Endodermal cell (in vitro differentiated cells): ENCODE measurements at regions not wholly inside any gene's neighbourhood (a gene's known extent, or its start where the extent isn't known, plus 50 kb on each side); places are given as distances from the start of the nearest gene placed in this dataset.

ENCODE experiments used
- DNase-seq: peaks from one replicate; pipeline ENCODE4 v3.0.0-alpha.2; 2017
- H3K27ac ChIP-seq: 2 replicates; pipeline ENCODE4 v1.5.1; 2013; ENCODE audit warnings: mild to moderate bottlenecking, low read depth, low read length, moderate library complexity
- H3K27me3 ChIP-seq: 2 replicates; pipeline ENCODE4 v1.6.1; 2013; ENCODE audit warnings: mild to moderate bottlenecking, low read length, moderate library complexity; ENCODE audit not compliant: insufficient read depth, control insufficient read depth, poor library complexity, severe bottlenecking
- H3K36me3 ChIP-seq: 2 replicates; pipeline ENCODE4 v1.7.0; 2013; ENCODE audit warnings: mild to moderate bottlenecking, low read length, moderate library complexity; ENCODE audit not compliant: control insufficient read depth, insufficient read depth
- H3K4me1 ChIP-seq: one replicate; pipeline ENCODE4 v1.7.0; 2013; ENCODE audit warnings: low read length; ENCODE audit not compliant: control insufficient read depth, insufficient read depth
- H3K4me3 ChIP-seq: 2 replicates; pipeline ENCODE4 v1.5.1; 2013; ENCODE audit warnings: mild to moderate bottlenecking, low read length, moderate library complexity
- H3K9ac ChIP-seq: 2 replicates; pipeline ENCODE4 v1.6.1; 2013; ENCODE audit warnings: mild to moderate bottlenecking, low read length, moderate library complexity; ENCODE audit not compliant: poor library complexity, severe bottlenecking; ENCODE audit errors: extremely low read depth
- H3K9me3 ChIP-seq: 2 replicates; pipeline ENCODE4 v1.6.1; 2013; ENCODE audit warnings: mild to moderate bottlenecking, low read length, moderate library complexity; ENCODE audit not compliant: control insufficient read depth
- H3K27ac Mint-ChIP-seq: 2 replicates; pipeline ENCODE4 v1.8.0; 2020; ENCODE audit warnings: mixed read lengths
- H3K27me3 Mint-ChIP-seq: 2 replicates; pipeline ENCODE4 v1.8.0; 2021; ENCODE audit warnings: mild to moderate bottlenecking, mixed read lengths; ENCODE audit not compliant: insufficient read depth
- H3K36me3 Mint-ChIP-seq: 2 replicates; pipeline ENCODE4 v1.8.0; 2020; ENCODE audit warnings: low read depth, mixed read lengths
- H3K4me1 Mint-ChIP-seq: 2 replicates; pipeline ENCODE4 v1.8.0; 2020; ENCODE audit warnings: mixed read lengths
- H3K4me3 Mint-ChIP-seq: 2 replicates; pipeline ENCODE4 v1.8.0; 2020; ENCODE audit warnings: mild to moderate bottlenecking, moderate library complexity, mixed read lengths
- H3K9me3 Mint-ChIP-seq: 2 replicates; pipeline ENCODE4 v1.8.0; 2020; ENCODE audit warnings: mild to moderate bottlenecking, mixed read lengths
- WGBS, 2 experiments: methylation state at CpG; one replicate each; pipeline versions ENCODE4 v1.1.5 to v1.1.7; 2013; ENCODE audit warnings: missing lambda C conversion rate in 2 of 2, mixed read lengths in 1 of 2; ENCODE audit not compliant: insufficient coverage in 1 of 2, insufficient read length in 1 of 2; 5-methylcytosine and 5-hydroxymethylcytosine counted together
- TF ChIP-seq, protein P1 (sequence below): fragments of 200-600 bp; sonication (generic); conservative IDR thresholded peaks from 2 replicates; pipeline ENCODE4 v1.5.0; 2021; ENCODE audit warnings: antibody characterized with exemption, mild to moderate bottlenecking

DNA sequence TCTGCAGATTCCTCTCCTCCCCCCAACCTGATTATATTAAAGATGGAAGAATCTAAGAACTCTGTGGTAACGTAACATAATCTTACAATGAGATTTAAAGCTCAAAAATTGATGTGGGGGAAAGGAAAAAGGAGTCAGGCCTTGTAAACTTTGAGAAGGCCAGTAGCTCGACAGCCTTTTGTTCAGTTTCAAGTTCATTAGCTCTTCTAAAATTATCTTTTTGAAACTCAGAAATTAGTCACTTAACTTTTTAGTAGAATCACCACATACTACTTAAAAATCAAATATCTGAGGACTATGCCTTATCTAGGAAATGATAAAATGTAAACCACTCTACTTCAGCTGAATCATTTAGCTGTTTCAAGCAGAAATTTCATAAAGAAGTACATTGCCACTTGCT is 996.2 kb downstream of the AMY1C start:
- Mint-ChIP-seq H3K9me3 (no peaks in the 10 kb centered on the region), H3K4me1 (no peaks in the 10 kb centered on the region), H3K4me3 (no peak overlapping the region), H3K27ac (no peak overlapping the region), H3K36me3 (no peaks in the 10 kb centered on the region), H3K27me3 (no peaks in the 10 kb centered on the region)
- no peaks in the 10 kb centered on the region for H3K9me3 ChIP-seq
- no peak overlapping the region for H3K4me3 ChIP-seq
- whole genome bisulfite sequencing, 2 experiments = 92 to 100% methylated on average over 1 to 2 of the region's 2 CpGs
- no peak overlapping the region for H3K27ac ChIP-seq
- no peak overlapping the region for H3K9ac ChIP-seq
- TF ChIP-seq, protein P1, sequence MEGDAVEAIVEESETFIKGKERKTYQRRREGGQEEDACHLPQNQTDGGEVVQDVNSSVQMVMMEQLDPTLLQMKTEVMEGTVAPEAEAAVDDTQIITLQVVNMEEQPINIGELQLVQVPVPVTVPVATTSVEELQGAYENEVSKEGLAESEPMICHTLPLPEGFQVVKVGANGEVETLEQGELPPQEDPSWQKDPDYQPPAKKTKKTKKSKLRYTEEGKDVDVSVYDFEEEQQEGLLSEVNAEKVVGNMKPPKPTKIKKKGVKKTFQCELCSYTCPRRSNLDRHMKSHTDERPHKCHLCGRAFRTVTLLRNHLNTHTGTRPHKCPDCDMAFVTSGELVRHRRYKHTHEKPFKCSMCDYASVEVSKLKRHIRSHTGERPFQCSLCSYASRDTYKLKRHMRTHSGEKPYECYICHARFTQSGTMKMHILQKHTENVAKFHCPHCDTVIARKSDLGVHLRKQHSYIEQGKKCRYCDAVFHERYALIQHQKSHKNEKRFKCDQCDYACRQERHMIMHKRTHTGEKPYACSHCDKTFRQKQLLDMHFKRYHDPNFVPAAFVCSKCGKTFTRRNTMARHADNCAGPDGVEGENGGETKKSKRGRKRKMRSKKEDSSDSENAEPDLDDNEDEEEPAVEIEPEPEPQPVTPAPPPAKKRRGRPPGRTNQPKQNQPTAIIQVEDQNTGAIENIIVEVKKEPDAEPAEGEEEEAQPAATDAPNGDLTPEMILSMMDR = no peak
- no peaks in the 10 kb centered on the region for H3K4me1 ChIP-seq
- H3K36me3 ChIP-seq = no peaks in the 10 kb centered on the region
- no peaks in the 10 kb centered on the region for H3K27me3 ChIP-seq
- no peak for DNase-seq

DNA sequence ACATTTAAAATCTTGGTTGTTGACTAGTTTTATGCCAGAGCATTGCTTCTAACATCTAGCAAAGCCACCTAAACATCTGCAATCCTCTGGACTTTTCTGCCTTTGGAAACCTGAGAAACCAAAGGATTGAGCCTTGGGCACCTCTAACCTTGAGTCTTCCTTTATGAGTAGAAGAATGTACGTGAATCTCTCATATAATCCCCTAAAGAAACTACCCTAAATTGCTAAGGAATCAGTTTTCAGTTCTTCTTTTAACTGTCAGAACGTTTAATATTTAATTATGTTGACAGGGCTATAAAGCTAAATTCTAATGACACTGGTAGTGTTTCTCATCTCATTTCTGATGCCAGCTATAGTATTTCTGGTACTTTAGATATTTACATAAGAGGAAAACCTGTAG is 997.3 kb downstream of the AMY1C start:
- Mint-ChIP-seq H3K4me1 (no peaks in the 10 kb centered on the region), H3K4me3 (no peak overlapping the region), H3K9me3 (no peaks in the 10 kb centered on the region), H3K27ac (no peak overlapping the region), H3K36me3 (no peaks in the 10 kb centered on the region), H3K27me3 (no peaks in the 10 kb centered on the region)
- Histone ChIP-seq H3K27ac (no peak overlapping the region), H3K4me1 (no peaks in the 10 kb centered on the region), H3K27me3 (no peaks in the 10 kb centered on the region), H3K9me3 (no peaks in the 10 kb centered on the region), H3K36me3 (no peaks in the 10 kb centered on the region), H3K9ac (no peak overlapping the region), H3K4me3 (no peak overlapping the region)
- no peak for DNase-seq
- TF ChIP-seq, protein P1 = no peak
- 84% methylated on average over 2 of the region's 2 CpGs; no CpG with 5 or more reads in 1 of the 2 experiments for WGBS, 2 experiments

DNA sequence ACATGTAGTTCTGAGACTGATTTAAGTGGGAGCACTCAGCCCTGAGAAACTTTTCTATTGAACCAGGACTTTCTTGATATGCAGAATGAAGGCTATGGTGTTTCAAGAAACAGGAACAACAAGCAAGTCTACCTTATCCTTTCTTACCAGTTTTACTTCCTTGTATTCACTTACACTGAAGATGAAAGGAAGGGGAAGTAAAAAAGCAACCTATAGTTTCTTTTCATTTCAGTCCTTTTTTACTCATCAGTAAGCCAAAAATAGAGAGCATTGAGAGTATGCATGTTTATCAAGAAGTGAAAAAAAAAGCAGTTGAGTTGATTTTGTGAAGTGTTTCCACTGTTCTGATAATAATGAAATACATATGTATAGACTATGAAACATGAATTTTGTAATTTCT is 1010.3 kb downstream of the AMY1C start:
- Mint-ChIP-seq H3K4me1 (no peaks in the 10 kb centered on the region), H3K27ac (no peak overlapping the region)

More for the DNA sequence above, 1010.3 kb downstream of the AMY1C start:
- H3K27ac ChIP-seq = no peak overlapping the region
- H3K9ac ChIP-seq = no peak overlapping the region
- H3K9me3 ChIP-seq = no peaks in the 10 kb centered on the region
- no peaks in the 10 kb centered on the region for H3K4me1 ChIP-seq
- H3K36me3 ChIP-seq = no peaks in the 10 kb centered on the region
- no peaks in the 10 kb centered on the region for H3K36me3 Mint-ChIP-seq
- H3K9me3 Mint-ChIP-seq = no peaks in the 10 kb centered on the region
- H3K27me3 Mint-ChIP-seq = no peaks in the 10 kb centered on the region
- H3K4me3 Mint-ChIP-seq = no peak overlapping the region
- no peak overlapping the region for H3K4me3 ChIP-seq
- H3K27me3 ChIP-seq = no peaks in the 10 kb centered on the region
- no peak for DNase-seq
- TF ChIP-seq, protein P1 = no peak
